Endothelial cell of umbilical vein (primary cell): ENCODE measurements at regions not wholly inside any gene's neighbourhood (a gene's known extent, or its start where the extent isn't known, plus 50 kb on each side); places are given as distances from the start of the nearest gene placed in this dataset.

Experiments used
- CTCF ChIP-seq, 2 donors: IDR thresholded peaks; 1 replicate in 1 of 2; 2 replicates in 1 of 2; pipeline ENCODE4 v1.5.1; 2011; ENCODE audit warnings: low read length in 2 of 2, mild to moderate bottlenecking in 2 of 2, moderate library complexity in 2 of 2, control low read depth in 1 of 2, inconsistent platforms in 1 of 2, low read depth in 1 of 2; ENCODE audit not compliant: insufficient read depth in 1 of 2; ENCODE audit errors: extremely low read depth in 1 of 2
- EZH2 ChIP-seq: IDR thresholded peaks from 2 replicates; pipeline ENCODE4 v1.6.1; 2012; ENCODE audit warnings: borderline replicate concordance, low read depth, mild to moderate bottlenecking, moderate library complexity, low read length, inconsistent platforms; ENCODE audit not compliant: severe bottlenecking
- POLR2A ChIP-seq: IDR thresholded peaks from 2 replicates; pipeline ENCODE4 v1.6.1; 2012; ENCODE audit warnings: low read depth, mild to moderate bottlenecking, control low read depth, low read length
- POLR2AphosphoS5 ChIP-seq: IDR thresholded peaks from 2 replicates; pipeline ENCODE4 v1.6.1; 2012; ENCODE audit warnings: low read depth, mild to moderate bottlenecking, control low read depth, low read length, moderate library complexity; ENCODE audit not compliant: insufficient read depth

- TF ChIP-seq CTCF (IDR thresholded peaks at IDR 0.05; ENCODE audit: extremely low read depth in 1 of 2, insufficient read depth in 1 of 2, low read depth in 1 of 2, low read length in 2 of 2), result no peak
- TF ChIP-seq EZH2, result no peak
- no peak for TF ChIP-seq POLR2A
- TF ChIP-seq POLR2AphosphoS5, result no peak
Measured at GRCh38 chr11:23097891-23098290, 237.6 kb upstream of the CCDC179 start.
